HUDEP-2 (cell line): ENCODE measurements at regions not wholly inside any gene's neighbourhood (a gene's known extent, or its start where the extent isn't known, plus 50 kb on each side); places are given as distances from the start of the nearest gene placed in this dataset.
"Not testable (repeated sequence)": the region's sequence is repeated elsewhere in the genome, so short reads cannot be mapped to it uniquely, and the experiment has no call there.

Experiments used
- DNase-seq, 76 experiments: peaks; one replicate each; lab custom pipeline; 2025; ENCODE audit not compliant: unreplicated experiment in 76 of 76; lab: John Stamatoyannopoulos, UW

- DNase-seq, result no peak
These were observed 84.5 kb upstream of the MANSC4 start for GRCh38 chr12:27864521-27864920.

GRCh38 chr12:27863839-27864238 lies 83.8 kb upstream of the MANSC4 start:
- DNase-seq, result no peak

- DNase-seq, result no peak
These were observed 81.6 kb upstream of the MANSC4 start for GRCh38 chr12:27861428-27862167.

GRCh38 chr12:27859648-27860047 lies 79.6 kb upstream of the MANSC4 start:
- DNase-seq, result no peak

- not testable (repeated sequence) for DNase-seq
These were observed 77.0 kb upstream of the MANSC4 start for GRCh38 chr12:27857006-27857405.

GRCh38 chr12:27852742-27853141 lies 72.7 kb upstream of the MANSC4 start:
- DNase-seq, result peak in 42 of 76 experiments; percentile 2 to 66 (median 22)
